Keratinocyte (primary cell): ENCODE measurements at regions not wholly inside any gene's neighbourhood (a gene's known extent, or its start where the extent isn't known, plus 50 kb on each side); places are given as distances from the start of the nearest gene placed in this dataset.

ENCODE experiments used
- DNase-seq: peaks from one replicate; pipeline ENCODE4 v3.0.0-alpha.2; 2011; ENCODE audit warnings: low read depth, missing footprints, low spot score
- FAIRE-seq: peaks from 2 replicates; lab custom pipeline; 2011; peaks lifted over from hg19 to GRCh38; lab: Jason Lieb, UNC
- H2AFZ ChIP-seq: 2 replicates; pipeline ENCODE4 v1.6.0; 2012; ENCODE audit warnings: low read length, control low read depth, inconsistent platforms; ENCODE audit not compliant: control insufficient read depth
- H3K27ac ChIP-seq: 2 replicates; pipeline ENCODE4 v1.5.1; 2011; ENCODE audit warnings: low read length; ENCODE audit not compliant: control insufficient read depth, insufficient read depth
- H3K27me3 ChIP-seq: 3 replicates; pipeline ENCODE4 v1.6.0; 2011; ENCODE audit warnings: low read length; ENCODE audit not compliant: control insufficient read depth, insufficient read depth; ENCODE audit errors: extremely low read depth
- H3K36me3 ChIP-seq, 2 experiments: 2 replicates in 1 of 2; 3 replicates in 1 of 2; pipeline ENCODE4 v1.5.1; 2011; ENCODE audit warnings: low read length in 2 of 2, mild to moderate bottlenecking in 1 of 2; ENCODE audit not compliant: control insufficient read depth in 2 of 2, insufficient read depth in 2 of 2; ENCODE audit errors: extremely low read depth in 1 of 2
- H3K4me1 ChIP-seq: 3 replicates; pipeline ENCODE4 v1.5.1; 2011; ENCODE audit warnings: low read length; ENCODE audit not compliant: control insufficient read depth, insufficient read depth; ENCODE audit errors: extremely low read depth
- H3K4me2 ChIP-seq: 3 replicates; pipeline ENCODE4 v1.6.0; 2011; ENCODE audit warnings: low read depth, low read length; ENCODE audit not compliant: control insufficient read depth, insufficient read depth; ENCODE audit errors: extremely low read depth
- H3K4me3 ChIP-seq, 3 experiments: fragments of 200-600 bp in 1 of 3; sonication (generic) in 1 of 3; 2 replicates in 2 of 3; 3 replicates in 1 of 3; pipeline ENCODE4 v1.5.1; 2011 to 2016; ENCODE audit warnings: low read length in 3 of 3, mild to moderate bottlenecking in 3 of 3, control low read depth in 2 of 3, inconsistent platforms in 1 of 3, low read depth in 1 of 3, mixed read lengths in 1 of 3, mixed run types in 1 of 3, moderate library complexity in 1 of 3; ENCODE audit not compliant: control insufficient read depth in 2 of 3, insufficient read depth in 2 of 3; ENCODE audit errors: extremely low read depth in 1 of 3
- H3K79me2 ChIP-seq: 2 replicates; pipeline ENCODE4 v1.6.0; 2012; ENCODE audit warnings: low read length; ENCODE audit not compliant: control insufficient read depth, insufficient read depth
- H3K9ac ChIP-seq: 3 replicates; pipeline ENCODE4 v1.6.0; 2011; ENCODE audit warnings: low read length; ENCODE audit not compliant: control insufficient read depth, insufficient read depth; ENCODE audit errors: extremely low read depth
- H3K9me1 ChIP-seq: 3 replicates; pipeline ENCODE4 v1.6.0; 2011; ENCODE audit warnings: low read length; ENCODE audit not compliant: control insufficient read depth, insufficient read depth; ENCODE audit errors: extremely low read depth
- H3K9me3 ChIP-seq: 2 replicates; pipeline ENCODE4 v1.5.1; 2012; ENCODE audit warnings: low read depth, low read length; ENCODE audit not compliant: control insufficient read depth
- H4K20me1 ChIP-seq: 3 replicates; pipeline ENCODE4 v1.6.0; 2011; ENCODE audit warnings: low read length; ENCODE audit not compliant: control insufficient read depth, insufficient read depth; ENCODE audit errors: extremely low read depth
- CTCF ChIP-seq, 3 experiments: IDR thresholded peaks in 1 of 3; conservative IDR thresholded peaks in 1 of 3; optimal IDR thresholded peaks in 1 of 3; 2 replicates in 2 of 3; 3 replicates in 1 of 3; pipeline versions ENCODE3 to v1.5.1; 2011; ENCODE audit warnings: low read length in 3 of 3, mild to moderate bottlenecking in 3 of 3, moderate library complexity in 2 of 3, control low read depth in 1 of 3, inconsistent platforms in 1 of 3; ENCODE audit not compliant: insufficient read depth in 2 of 3; ENCODE audit errors: extremely low read depth in 1 of 3
- EZH2 ChIP-seq: IDR thresholded peaks from one replicate; pipeline ENCODE4 v1.6.1; 2012; ENCODE audit warnings: inconsistent platforms, mild to moderate bottlenecking, low read length, moderate library complexity
- dilution Hi-C: fragments of 300-500 bp; cut with MboI; formaldehyde crosslinking; loops from one replicate; pipeline ENCODE4 v1.7.0; 2020; ENCODE audit warnings: low sequenced_read_pairs; ENCODE audit not compliant: extremely low pct_ligation_motif_present

GRCh38 chr20:57088436-57088835 lies 178.0 kb downstream of the BMP7 start:
- no peak for FAIRE-seq
- dilution Hi-C loops = loop anchor here (25.0 kb wide), 1 partner anchor 249 kb away; the partner anchor contains the start of gene SPO11

GRCh38 chr20:57089699-57090144 lies 176.7 kb downstream of the BMP7 start:
- Histone ChIP-seq H3K9ac (no peak overlapping the region), H3K79me2 (no peaks in the 10 kb centered on the region), H3K36me3 (no peaks in the 10 kb centered on the region), H3K27me3 (peaks cover 8% of the 10 kb centered on the region), H3K4me3 (no peak overlapping the region), H3K9me3 (no peaks in the 10 kb centered on the region), H3K4me2 (peak overlapping the region; percentile 55), H3K4me1 (peaks cover 7% of the 10 kb centered on the region), H3K27ac (no peak overlapping the region), H2AFZ (peak overlapping the region; percentile 47), H3K9me1 (no peaks in the 10 kb centered on the region), H4K20me1 (peaks cover 2% of the 10 kb centered on the region)
- DNase-seq = no peak
- dilution Hi-C loops = loop anchor here (25.0 kb wide), 1 partner anchor 248 kb away; the partner anchor contains the start of gene SPO11
- TF ChIP-seq EZH2 = no peak
- TF ChIP-seq CTCF (optimal IDR thresholded peaks at IDR 0.05 in 1 of 3, IDR thresholded peaks at IDR 0.05 in 1 of 3, conservative IDR thresholded peaks at IDR 0.05 in 1 of 3; ENCODE audit: extremely low read depth in 1 of 3, insufficient read depth in 2 of 3, low read length in 3 of 3) = peak; percentile 72 to 99 (median 91)
- FAIRE-seq = no peak

More at GRCh38 chr20:57088436-57088835, 178.0 kb downstream of the BMP7 start:
- Histone ChIP-seq H3K4me3 (no peak overlapping the region), H2AFZ (no peak overlapping the region), H3K27me3 (peaks cover 5% of the 10 kb centered on the region), H3K4me1 (peaks cover 7% of the 10 kb centered on the region), H3K36me3 (no peaks in the 10 kb centered on the region), H3K79me2 (no peaks in the 10 kb centered on the region), H3K9me1 (no peaks in the 10 kb centered on the region), H3K9ac (no peak overlapping the region), H3K27ac (no peak overlapping the region), H4K20me1 (peaks cover 2% of the 10 kb centered on the region), H3K4me2 (no peak overlapping the region), H3K9me3 (no peaks in the 10 kb centered on the region)
- DNase-seq = no peak
- TF ChIP-seq EZH2 (no peak), CTCF (optimal IDR thresholded peaks at IDR 0.05 in 1 of 3, IDR thresholded peaks at IDR 0.05 in 1 of 3, conservative IDR thresholded peaks at IDR 0.05 in 1 of 3; ENCODE audit: extremely low read depth in 1 of 3, insufficient read depth in 2 of 3, low read length in 3 of 3) (no peak)
